ENCODE measurements at regions not wholly inside any gene's neighbourhood (a gene's known extent, or its start where the extent isn't known, plus 50 kb on each side); places are given as distances from the start of the nearest gene placed in this dataset.

DNA sequence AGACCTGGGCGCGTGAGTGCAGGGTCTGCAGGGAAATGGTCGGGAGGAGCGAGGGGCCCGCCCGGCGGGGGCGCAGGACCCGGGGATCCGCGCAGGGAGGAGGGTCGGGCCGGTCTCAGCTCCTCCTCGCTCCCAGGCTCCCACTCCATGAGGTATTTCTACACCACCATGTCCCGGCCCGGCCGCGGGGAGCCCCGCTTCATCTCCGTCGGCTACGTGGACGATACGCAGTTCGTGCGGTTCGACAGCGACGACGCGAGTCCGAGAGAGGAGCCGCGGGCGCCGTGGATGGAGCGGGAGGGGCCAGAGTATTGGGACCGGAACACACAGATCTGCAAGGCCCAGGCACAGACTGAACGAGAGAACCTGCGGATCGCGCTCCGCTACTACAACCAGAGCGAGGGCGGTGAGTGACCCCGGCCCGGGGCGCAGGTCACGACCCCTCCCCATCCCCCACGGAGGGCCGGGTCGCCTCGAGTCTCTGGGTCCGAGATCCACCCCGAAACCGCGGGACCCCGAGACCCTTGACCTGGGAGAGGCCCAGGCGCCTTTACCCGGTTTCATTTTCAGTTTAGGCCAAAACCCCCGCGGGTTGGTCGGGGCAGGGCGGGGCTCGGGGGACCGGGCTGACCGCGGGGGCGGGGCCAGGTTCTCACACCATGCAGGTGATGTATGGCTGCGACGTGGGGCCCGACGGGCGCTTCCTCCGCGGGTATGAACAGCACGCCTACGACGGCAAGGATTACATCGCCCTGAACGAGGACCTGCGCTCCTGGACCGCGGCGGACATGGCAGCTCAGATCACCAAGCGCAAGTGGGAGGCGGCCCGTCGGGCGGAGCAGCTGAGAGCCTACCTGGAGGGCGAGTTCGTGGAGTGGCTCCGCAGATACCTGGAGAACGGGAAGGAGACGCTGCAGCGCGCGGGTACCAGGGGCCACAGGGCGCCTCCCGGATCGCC lies 54.2 kb upstream of the HLA-A start:
- peak overlapping the region; percentile 66 for H3K4me3 ChIP-seq (ENCODE audit: low read depth, low read length)
- peak overlapping the region; percentile 84 for H3K27ac Mint-ChIP-seq (ENCODE audit: unreplicated experiment)
- peaks cover 7% of the 10 kb centered on the region for H3K4me1 Mint-ChIP-seq (ENCODE audit: low read depth, unreplicated experiment)
- H3K4me1 ChIP-seq = no peaks in the 10 kb centered on the region; the same call in 1 of the 2 replicates
- H3K9me3 ChIP-seq = no peaks in the 10 kb centered on the region
- TF ChIP-seq, protein P1, sequence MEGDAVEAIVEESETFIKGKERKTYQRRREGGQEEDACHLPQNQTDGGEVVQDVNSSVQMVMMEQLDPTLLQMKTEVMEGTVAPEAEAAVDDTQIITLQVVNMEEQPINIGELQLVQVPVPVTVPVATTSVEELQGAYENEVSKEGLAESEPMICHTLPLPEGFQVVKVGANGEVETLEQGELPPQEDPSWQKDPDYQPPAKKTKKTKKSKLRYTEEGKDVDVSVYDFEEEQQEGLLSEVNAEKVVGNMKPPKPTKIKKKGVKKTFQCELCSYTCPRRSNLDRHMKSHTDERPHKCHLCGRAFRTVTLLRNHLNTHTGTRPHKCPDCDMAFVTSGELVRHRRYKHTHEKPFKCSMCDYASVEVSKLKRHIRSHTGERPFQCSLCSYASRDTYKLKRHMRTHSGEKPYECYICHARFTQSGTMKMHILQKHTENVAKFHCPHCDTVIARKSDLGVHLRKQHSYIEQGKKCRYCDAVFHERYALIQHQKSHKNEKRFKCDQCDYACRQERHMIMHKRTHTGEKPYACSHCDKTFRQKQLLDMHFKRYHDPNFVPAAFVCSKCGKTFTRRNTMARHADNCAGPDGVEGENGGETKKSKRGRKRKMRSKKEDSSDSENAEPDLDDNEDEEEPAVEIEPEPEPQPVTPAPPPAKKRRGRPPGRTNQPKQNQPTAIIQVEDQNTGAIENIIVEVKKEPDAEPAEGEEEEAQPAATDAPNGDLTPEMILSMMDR (IDR thresholded peaks at IDR 0.05; ENCODE audit: insufficient read depth in 1 of 2, low read depth in 1 of 2, low read length in 1 of 2, severe bottlenecking in 1 of 2, unreplicated experiment in 1 of 2) = no peak
- no peaks in the 10 kb centered on the region for H3K36me3 ChIP-seq (ENCODE audit: control insufficient read depth, insufficient read depth, low read length)
- ChIA-PET POLR2A (no interaction called here), CTCF (no interaction called here)
- DNase-seq = peak; percentile 68 to 77
- no peaks in the 10 kb centered on the region for H3K27me3 ChIP-seq (replicated peaks; ENCODE audit: control insufficient read depth, insufficient read depth, low read length)
- no peaks in the 10 kb centered on the region for H3K27me3 Mint-ChIP-seq (ENCODE audit: insufficient read depth, unreplicated experiment)
- H3K36me3 Mint-ChIP-seq (ENCODE audit: insufficient read depth, unreplicated experiment) = no peaks in the 10 kb centered on the region
- peak overlapping the region; percentile 72 for H3K4me3 Mint-ChIP-seq (ENCODE audit: unreplicated experiment)
- intact Hi-C loops (cut with micrococcal nuclease; ENCODE audit: unreplicated experiment) = loop anchor here (5.0 kb wide), 1 partner anchor 89 kb away; no protein-coding TSS in a partner anchor
- BruUV-seq (replicated peaks) = no TSS peak
- no peaks in the 10 kb centered on the region for H3K9me3 Mint-ChIP-seq (ENCODE audit: unreplicated experiment)
